SU-DHL-6 (cell line): ENCODE measurements at regions not wholly inside any gene's neighbourhood (a gene's known extent, or its start where the extent isn't known, plus 50 kb on each side); places are given as distances from the start of the nearest gene placed in this dataset.

ENCODE experiments used
- EZH2phosphoT487 ChIP-seq: fragments of 200-600 bp; sonication (generic), shearing (Covaris generic); conservative IDR thresholded peaks from 2 replicates; pipeline ENCODE4 v1.6.1; 2018; ENCODE audit warnings: mild to moderate bottlenecking, antibody characterized with exemption, low read length, moderate library complexity, mixed read lengths
- TF ChIP-seq, protein P1 (sequence below): fragments of 200-600 bp; sonication (generic); IDR thresholded peaks from one replicate; pipeline ENCODE4 v1.5.1; 2017; ENCODE audit warnings: antibody characterized with exemption, mild to moderate bottlenecking, low read length, moderate library complexity; ENCODE audit not compliant: insufficient read depth, poor library complexity, severe bottlenecking

DNA sequence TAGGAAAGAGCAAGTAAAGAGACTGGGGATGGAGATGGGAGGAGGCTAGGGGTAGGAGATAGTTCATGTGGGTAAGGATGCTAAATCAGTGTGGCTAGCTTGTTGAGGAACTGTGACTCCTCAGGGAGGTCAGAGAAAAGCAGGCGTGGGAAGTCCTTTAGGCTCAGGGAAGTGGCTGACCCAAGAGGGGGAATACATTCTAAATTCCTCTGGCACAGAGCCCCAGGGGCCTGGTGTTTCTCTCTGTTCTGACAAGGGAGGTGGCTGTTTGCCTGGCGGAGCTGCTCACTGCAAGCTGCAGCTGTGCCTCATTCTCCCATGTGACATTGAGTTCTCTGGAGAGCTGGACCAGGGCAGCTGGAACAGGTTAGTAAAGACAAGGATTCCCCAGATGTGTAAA, 152.2 kb upstream of the SLC38A2 start:
- TF ChIP-seq, protein P1, sequence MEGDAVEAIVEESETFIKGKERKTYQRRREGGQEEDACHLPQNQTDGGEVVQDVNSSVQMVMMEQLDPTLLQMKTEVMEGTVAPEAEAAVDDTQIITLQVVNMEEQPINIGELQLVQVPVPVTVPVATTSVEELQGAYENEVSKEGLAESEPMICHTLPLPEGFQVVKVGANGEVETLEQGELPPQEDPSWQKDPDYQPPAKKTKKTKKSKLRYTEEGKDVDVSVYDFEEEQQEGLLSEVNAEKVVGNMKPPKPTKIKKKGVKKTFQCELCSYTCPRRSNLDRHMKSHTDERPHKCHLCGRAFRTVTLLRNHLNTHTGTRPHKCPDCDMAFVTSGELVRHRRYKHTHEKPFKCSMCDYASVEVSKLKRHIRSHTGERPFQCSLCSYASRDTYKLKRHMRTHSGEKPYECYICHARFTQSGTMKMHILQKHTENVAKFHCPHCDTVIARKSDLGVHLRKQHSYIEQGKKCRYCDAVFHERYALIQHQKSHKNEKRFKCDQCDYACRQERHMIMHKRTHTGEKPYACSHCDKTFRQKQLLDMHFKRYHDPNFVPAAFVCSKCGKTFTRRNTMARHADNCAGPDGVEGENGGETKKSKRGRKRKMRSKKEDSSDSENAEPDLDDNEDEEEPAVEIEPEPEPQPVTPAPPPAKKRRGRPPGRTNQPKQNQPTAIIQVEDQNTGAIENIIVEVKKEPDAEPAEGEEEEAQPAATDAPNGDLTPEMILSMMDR: no peak
- no peak for TF ChIP-seq EZH2phosphoT487
